PC-3 (cell line): ENCODE measurements at regions not wholly inside any gene's neighbourhood (a gene's known extent, or its start where the extent isn't known, plus 50 kb on each side); places are given as distances from the start of the nearest gene placed in this dataset.

Source experiments
- ATAC-seq: fragments of 200-7000 bp; cut with Tn5 transposase; 2 replicates; pipeline ENCODE4 v1.9.1; 2020; ENCODE audit warnings: mild to moderate bottlenecking, moderate library complexity
- BruUV-seq: library from RNA; stranded (reverse); fragments of 400-500 nt; replicated peaks from 2 replicates; lab custom pipeline; 2021; lab: Mats Ljungman, UMichigan
- CTCF ChIA-PET: fragments of 300-600 bp; sonication (Branson Sonifier 250); formaldehyde crosslinking; loops from one replicate; lab custom pipeline; 2022; ENCODE audit warnings: antibody characterized with exemption; lab: Charles Lee
- POLR2A ChIA-PET: fragments of 300-600 bp; sonication (Branson Sonifier 250); formaldehyde crosslinking; loops from one replicate; lab custom pipeline; 2022; ENCODE audit warnings: antibody characterized with exemption; ENCODE audit not compliant: unreplicated experiment; lab: Charles Lee
- DNase-seq: peaks from one replicate; pipeline ENCODE4 v3.0.0-alpha.2; 2015
- H2AFZ ChIP-seq: fragments of 300-600 bp; sonication (generic); 2 replicates; pipeline ENCODE4 v1.6.0; 2016; ENCODE audit warnings: antibody characterized with exemption, low read length
- H3F3A ChIP-seq: fragments of 300-600 bp; sonication (generic); one replicate; pipeline ENCODE4 v1.6.0; 2017; ENCODE audit warnings: antibody characterized with exemption, low read length, control low read depth, mild to moderate bottlenecking; ENCODE audit not compliant: unreplicated experiment
- H3K27ac ChIP-seq: fragments of 300-600 bp; sonication (generic); 2 replicates; pipeline ENCODE4 v1.5.1; 2016; ENCODE audit warnings: mild to moderate bottlenecking, low read length
- H3K27me3 ChIP-seq: fragments of 300-600 bp; sonication (generic); 2 replicates; pipeline ENCODE4 v1.6.1; 2016; ENCODE audit warnings: low read length, mixed read lengths
- H3K36me3 ChIP-seq: fragments of 300-600 bp; sonication (generic); 2 replicates; pipeline ENCODE4 v1.6.1; 2016; ENCODE audit warnings: low read depth, mixed run types, low read length, mixed read lengths
- H3K4me1 ChIP-seq: fragments of 300-600 bp; sonication (generic); 2 replicates; pipeline ENCODE4 v1.5.1; 2016; ENCODE audit warnings: low read length; ENCODE audit not compliant: insufficient read depth
- H3K4me2 ChIP-seq: fragments of 300-600 bp; sonication (generic); 2 replicates; pipeline ENCODE4 v1.6.0; 2016; ENCODE audit warnings: low read length
- H3K4me3 ChIP-seq: fragments of 300-600 bp; sonication (generic); 2 replicates; pipeline ENCODE4 v1.5.1; 2016; ENCODE audit warnings: mild to moderate bottlenecking, low read length, mixed read lengths
- H3K79me2 ChIP-seq: fragments of 300-600 bp; sonication (generic); 2 replicates; pipeline ENCODE4 v1.6.1; 2017; ENCODE audit warnings: low read length, mixed read lengths
- H3K9ac ChIP-seq: fragments of 300-600 bp; sonication (generic); 2 replicates; pipeline ENCODE4 v1.6.0; 2016; ENCODE audit warnings: mild to moderate bottlenecking, low read length
- H3K9me2 ChIP-seq: fragments of 300-600 bp; sonication (generic); replicated peaks from 2 replicates; pipeline ENCODE4 v1.6.1; 2016; ENCODE audit warnings: mixed run types, low read length, mixed read lengths
- H3K9me3 ChIP-seq: fragments of 300-600 bp; sonication (generic); 2 replicates; pipeline ENCODE4 v1.6.1; 2016; ENCODE audit warnings: low read length, mixed read lengths
- H4K20me1 ChIP-seq: fragments of 300-600 bp; sonication (generic); 2 replicates; pipeline ENCODE4 v1.6.1; 2016; ENCODE audit warnings: low read length, mixed read lengths
- CTCF ChIP-seq: fragments of 300-600 bp; sonication (generic); conservative IDR thresholded peaks from 2 replicates; pipeline ENCODE4 v1.5.1; 2017; ENCODE audit warnings: antibody characterized with exemption, low read depth, mild to moderate bottlenecking, low read length
- EZH2 ChIP-seq: fragments of 300-600 bp; sonication (generic); IDR thresholded peaks from one replicate; pipeline ENCODE4 v1.6.1; 2017; ENCODE audit warnings: antibody characterized with exemption, mild to moderate bottlenecking, low read length; ENCODE audit not compliant: unreplicated experiment
- EZH2phosphoT487 ChIP-seq: fragments of 300-600 bp; sonication (generic); IDR thresholded peaks from 2 replicates; pipeline ENCODE4 v1.6.1; 2018; ENCODE audit warnings: mild to moderate bottlenecking, antibody characterized with exemption, low read length, borderline replicate concordance
- intact Hi-C: fragments of 100-400 bp; cut with micrococcal nuclease; formaldehyde crosslinking; loops from 2 replicates; pipeline ENCODE4 v1.9.0; 2023

DNA sequence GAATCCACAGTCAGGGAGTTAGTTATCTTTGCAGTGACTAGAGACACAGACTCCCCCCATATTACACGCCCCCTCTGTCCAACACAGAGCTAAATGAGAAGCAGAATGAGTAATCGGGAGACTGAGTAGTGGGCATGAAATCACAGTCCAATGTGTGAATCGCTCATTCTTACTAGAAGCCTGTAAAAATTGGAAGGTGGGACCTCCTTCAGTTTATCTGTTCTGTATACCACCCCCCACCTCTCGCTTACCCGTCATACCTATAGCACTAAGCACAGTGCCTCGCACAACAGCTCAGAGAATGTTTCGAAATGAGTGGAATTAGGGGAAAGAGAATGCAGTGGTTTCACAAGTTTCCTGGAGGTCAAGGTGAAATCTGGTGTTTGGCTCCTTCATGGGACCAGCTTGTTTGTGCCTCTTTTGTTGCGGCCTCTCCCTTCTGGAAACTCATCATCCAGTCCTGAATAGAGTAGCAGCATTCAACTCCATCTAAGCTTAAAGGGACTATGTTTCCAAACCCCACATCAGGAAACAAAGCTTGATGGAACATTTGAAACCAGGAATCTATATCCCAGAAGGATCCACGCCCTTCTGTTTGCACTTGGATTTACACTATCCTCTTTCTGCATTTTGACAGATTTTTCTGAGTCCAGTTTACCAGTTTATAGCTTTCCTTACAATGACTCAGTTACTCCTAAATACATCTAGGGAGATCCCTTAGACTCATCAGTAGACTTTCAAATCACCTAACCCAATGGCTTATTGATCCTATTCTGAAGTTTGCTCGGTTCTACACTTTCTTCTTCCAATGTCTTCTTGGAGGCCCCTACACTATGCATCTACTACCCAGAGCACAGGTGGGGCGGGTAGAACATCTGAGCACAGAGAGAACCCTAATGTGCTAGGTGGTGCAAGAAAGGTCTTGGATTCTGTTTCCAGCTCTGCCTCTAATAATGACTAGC, 59.2 kb upstream of the PIM1 start:
- Histone ChIP-seq H3K36me3 (no peaks in the 10 kb centered on the region), H3K4me1 (peaks cover 3% of the 10 kb centered on the region; the same call in 1 of the 2 replicates), H2AFZ (no peak overlapping the region), H4K20me1 (no peaks in the 10 kb centered on the region), H3K4me3 (no peak overlapping the region), H3K79me2 (no peaks in the 10 kb centered on the region), H3K4me2 (no peak overlapping the region), H3K27ac (no peak overlapping the region), H3K9me2 (no peaks in the 10 kb centered on the region), H3K27me3 (no peaks in the 10 kb centered on the region), H3K9me3 (no peaks in the 10 kb centered on the region), H3F3A (no peaks in the 10 kb centered on the region), H3K9ac (no peak overlapping the region)
- POLR2A ChIA-PET: no interaction called here
- no TSS peak for BruUV-seq
- ATAC-seq (no peak), DNase-seq (no peak)
- CTCF ChIA-PET: interaction anchor here (0.5 kb wide), 1 partner anchor 58 kb away, joined by 7 read pairs; no protein-coding TSS in a partner anchor
- intact Hi-C loops: no loop called here
- no peak for TF ChIP-seq EZH2phosphoT487
- no peak for TF ChIP-seq CTCF
- TF ChIP-seq EZH2: no peak

DNA sequence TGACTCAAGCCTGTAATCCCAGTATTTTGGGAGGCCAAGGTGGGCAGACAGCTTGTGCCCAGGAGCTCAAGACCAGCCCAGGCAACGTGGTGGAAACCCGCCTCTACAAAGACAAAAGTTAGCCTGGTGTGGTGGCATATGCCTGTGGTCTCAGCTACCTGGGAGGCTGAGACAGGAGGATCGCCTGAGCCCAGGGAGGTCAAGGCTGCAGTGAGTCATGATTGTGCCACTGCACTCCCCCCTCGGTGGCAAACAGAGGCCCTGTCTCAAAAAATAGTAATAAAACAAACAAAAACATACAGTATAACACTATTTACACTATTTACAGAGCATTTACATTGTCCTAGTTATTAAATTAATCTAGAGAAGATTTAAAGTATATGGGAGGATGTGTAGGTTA, 56.0 kb upstream of the PIM1 start:
- no peak for DNase-seq
- Histone ChIP-seq H4K20me1 (no peaks in the 10 kb centered on the region), H3K36me3 (no peaks in the 10 kb centered on the region), H3K9me3 (no peaks in the 10 kb centered on the region), H3F3A (no peaks in the 10 kb centered on the region), H3K79me2 (no peaks in the 10 kb centered on the region), H3K9ac (no peak overlapping the region), H3K4me2 (no peak overlapping the region), H3K27me3 (no peaks in the 10 kb centered on the region), H2AFZ (no peak overlapping the region), H3K9me2 (no peaks in the 10 kb centered on the region), H3K4me3 (no peak overlapping the region), H3K27ac (no peak overlapping the region), H3K4me1 (0 out of 2 replicates have a peak, but pooled peaks cover 3% of the 10 kb centered on the region)
- ChIA-PET CTCF (no interaction called here), POLR2A (interaction anchor here (0.6 kb wide), 1 partner anchor 607 kb away, joined by 5 read pairs; no protein-coding TSS in a partner anchor)
- ATAC-seq: no peak
- TF ChIP-seq CTCF: no peak
- no peak for TF ChIP-seq EZH2phosphoT487
- TF ChIP-seq EZH2: no peak
- no TSS peak for BruUV-seq
- intact Hi-C loops: no loop called here
